SK-N-MC (cell line): ENCODE measurements at regions not wholly inside any gene's neighbourhood (a gene's known extent, or its start where the extent isn't known, plus 50 kb on each side); places are given as distances from the start of the nearest gene placed in this dataset.

ENCODE experiments used
- EZH2 ChIP-seq: fragments of 200-600 bp; sonication (generic); IDR thresholded peaks from one replicate; pipeline ENCODE4 v1.6.1; 2017; ENCODE audit warnings: antibody characterized with exemption
- FOXP2 ChIP-seq: optimal IDR thresholded peaks from 2 replicates; pipeline ENCODE3; 2011; ENCODE audit warnings: mild to moderate bottlenecking, moderate library complexity; ENCODE audit not compliant: insufficient read depth; ENCODE audit errors: extremely low read length, control extremely low read depth

DNA sequence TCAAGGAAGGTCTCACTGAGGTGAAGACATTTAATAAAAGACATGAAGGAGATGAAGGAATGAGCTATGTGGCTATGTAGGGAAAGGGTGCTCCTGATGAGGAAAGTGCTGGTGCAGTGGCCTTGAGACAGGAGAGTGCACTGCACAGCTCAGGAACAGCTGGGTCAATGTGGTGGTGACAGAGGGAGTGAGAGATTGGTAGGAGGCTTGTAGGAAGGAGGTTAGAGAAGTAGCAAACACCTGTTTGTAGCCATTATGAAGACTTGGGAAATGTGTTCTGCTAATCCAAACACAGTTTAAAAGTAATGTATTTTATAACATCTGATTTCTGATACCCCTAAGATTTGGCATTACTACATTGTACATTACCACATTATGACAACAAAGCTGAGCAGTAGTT, 115.1 kb upstream of the MTAP start:
- TF ChIP-seq EZH2 (no peak), FOXP2 (no peak)
